OCI-LY7 (cell line): ENCODE measurements at regions not wholly inside any gene's neighbourhood (a gene's known extent, or its start where the extent isn't known, plus 50 kb on each side); places are given as distances from the start of the nearest gene placed in this dataset.

Source experiments
- EZH2phosphoT487 ChIP-seq: fragments of 200-600 bp; sonication (generic); IDR thresholded peaks from 2 replicates; pipeline ENCODE4 v1.6.1; 2018; ENCODE audit warnings: low read depth, borderline replicate concordance, mild to moderate bottlenecking, mixed run types, antibody characterized with exemption, low read length, moderate library complexity, mixed read lengths
- TF ChIP-seq, protein P1 (sequence below): fragments of 200-600 bp; sonication (generic); conservative IDR thresholded peaks from 2 replicates; pipeline ENCODE4 v1.5.1; 2014; ENCODE audit warnings: mild to moderate bottlenecking, antibody characterized with exemption, low read length, moderate library complexity, mixed read lengths

DNA sequence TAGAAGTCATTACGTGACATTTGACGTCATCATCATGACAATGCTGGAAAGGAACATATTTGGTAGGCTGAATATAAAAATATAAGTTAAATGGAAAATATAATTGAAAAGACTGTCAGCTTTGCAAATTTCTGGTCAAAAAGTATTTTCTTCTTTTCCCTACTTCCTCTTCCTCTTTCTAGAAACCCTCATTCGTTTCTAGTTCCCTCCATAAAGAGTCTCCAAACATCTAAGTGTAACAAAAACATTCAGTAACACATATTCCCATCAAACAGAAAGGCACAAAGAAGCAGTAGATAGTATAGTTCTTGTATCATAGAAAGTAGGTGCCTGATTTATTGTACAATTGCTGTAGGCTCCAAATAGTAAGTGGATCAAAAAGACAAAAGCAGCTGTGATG, 150.8 kb upstream of the FAM83B start:
- TF ChIP-seq, protein P1, sequence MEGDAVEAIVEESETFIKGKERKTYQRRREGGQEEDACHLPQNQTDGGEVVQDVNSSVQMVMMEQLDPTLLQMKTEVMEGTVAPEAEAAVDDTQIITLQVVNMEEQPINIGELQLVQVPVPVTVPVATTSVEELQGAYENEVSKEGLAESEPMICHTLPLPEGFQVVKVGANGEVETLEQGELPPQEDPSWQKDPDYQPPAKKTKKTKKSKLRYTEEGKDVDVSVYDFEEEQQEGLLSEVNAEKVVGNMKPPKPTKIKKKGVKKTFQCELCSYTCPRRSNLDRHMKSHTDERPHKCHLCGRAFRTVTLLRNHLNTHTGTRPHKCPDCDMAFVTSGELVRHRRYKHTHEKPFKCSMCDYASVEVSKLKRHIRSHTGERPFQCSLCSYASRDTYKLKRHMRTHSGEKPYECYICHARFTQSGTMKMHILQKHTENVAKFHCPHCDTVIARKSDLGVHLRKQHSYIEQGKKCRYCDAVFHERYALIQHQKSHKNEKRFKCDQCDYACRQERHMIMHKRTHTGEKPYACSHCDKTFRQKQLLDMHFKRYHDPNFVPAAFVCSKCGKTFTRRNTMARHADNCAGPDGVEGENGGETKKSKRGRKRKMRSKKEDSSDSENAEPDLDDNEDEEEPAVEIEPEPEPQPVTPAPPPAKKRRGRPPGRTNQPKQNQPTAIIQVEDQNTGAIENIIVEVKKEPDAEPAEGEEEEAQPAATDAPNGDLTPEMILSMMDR, result no peak
- TF ChIP-seq EZH2phosphoT487, result no peak
